ENCODE measurements at regions not wholly inside any gene's neighbourhood (a gene's known extent, or its start where the extent isn't known, plus 50 kb on each side); places are given as distances from the start of the nearest gene placed in this dataset.

GRCh38 chr3:72189339-72189738 lies 404.4 kb upstream of the PROK2 start:
- DNase-seq (ENCODE audit: low read depth in 2 of 2, low spot score in 1 of 2): no peak

GRCh38 chr3:72188536-72188935 lies 403.6 kb upstream of the PROK2 start:
- DNase-seq (ENCODE audit: low read depth in 2 of 2, low spot score in 1 of 2): no peak

- no peak for DNase-seq (ENCODE audit: low read depth in 2 of 2, low spot score in 1 of 2)
Measured at GRCh38 chr3:72187131-72187530, 402.2 kb upstream of the PROK2 start.

DNA sequence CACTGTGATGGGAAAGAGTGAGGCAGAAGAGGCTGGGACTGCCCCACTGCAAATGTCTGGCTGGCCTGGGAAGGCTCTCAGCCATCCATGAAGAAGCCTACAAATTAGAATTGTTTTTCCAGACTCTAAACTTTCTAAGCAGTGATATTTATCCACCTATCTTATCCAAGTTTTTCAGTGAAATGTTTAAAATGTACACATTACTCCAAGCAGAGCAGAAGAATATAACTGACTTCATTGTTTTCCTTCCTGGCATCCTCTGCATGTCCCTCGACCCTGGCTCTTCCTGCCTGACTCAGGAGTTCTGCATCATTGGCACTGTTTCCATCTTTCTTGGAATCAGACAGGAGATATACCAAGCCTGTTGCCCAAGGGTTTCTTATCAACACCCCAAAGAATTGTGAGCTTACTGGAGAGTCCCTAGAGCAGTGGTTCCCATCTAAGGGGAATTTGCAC lies 401.5 kb upstream of the PROK2 start:
- no peak for DNase-seq (ENCODE audit: low read depth in 2 of 2, low spot score in 1 of 2)

GRCh38 chr3:72185549-72186399 lies 400.8 kb upstream of the PROK2 start:
- DNase-seq (ENCODE audit: low read depth in 2 of 2, low spot score in 1 of 2): no peak

GRCh38 chr3:72183489-72183888 lies 398.5 kb upstream of the PROK2 start:
- no peak for DNase-seq (ENCODE audit: low read depth in 2 of 2, low spot score in 1 of 2)

DNA sequence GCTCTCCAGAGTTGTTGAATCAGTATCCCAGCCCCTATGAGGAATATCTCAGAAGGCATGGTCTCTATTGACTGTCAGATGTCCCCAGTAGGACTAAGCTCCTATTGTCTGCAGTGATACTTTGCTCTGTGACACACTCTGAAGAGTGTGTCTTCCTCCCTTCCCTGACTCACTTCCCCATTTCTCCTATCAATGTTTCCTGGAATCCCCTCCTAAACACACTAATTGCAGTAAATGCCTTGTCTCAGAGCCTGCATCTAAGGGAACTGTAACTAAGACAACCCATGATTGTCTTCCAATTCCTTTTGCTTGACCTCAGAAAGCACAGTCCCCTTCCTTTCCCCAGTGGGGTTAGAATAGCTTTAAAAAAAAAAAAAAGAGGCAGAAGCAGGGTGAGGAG lies 397.3 kb upstream of the PROK2 start:
- no peak for DNase-seq (ENCODE audit: low read depth in 2 of 2, low spot score in 1 of 2)

DNA sequence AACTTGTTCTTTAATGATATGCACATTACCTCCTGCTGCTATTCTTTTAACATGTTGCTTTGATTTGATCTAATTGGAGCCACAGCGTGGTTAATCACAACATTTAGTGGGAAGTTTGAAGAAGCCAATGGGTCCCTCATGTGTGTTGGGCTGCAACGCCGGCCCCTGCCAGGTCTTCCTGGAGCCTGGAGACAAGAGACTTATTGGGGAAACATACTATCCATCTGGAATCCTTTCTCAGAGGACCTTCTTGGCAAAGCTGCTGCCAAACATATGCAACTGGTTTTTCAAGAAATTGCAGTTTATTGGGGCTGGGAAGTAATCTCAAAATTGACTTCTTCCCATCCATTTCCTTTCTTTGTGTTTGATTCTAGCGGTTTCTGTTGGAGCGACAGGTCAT lies 396.3 kb upstream of the PROK2 start:
- DNase-seq (ENCODE audit: low read depth in 2 of 2, low spot score in 1 of 2): no peak

GRCh38 chr3:72180405-72180804 lies 395.5 kb upstream of the PROK2 start:
- no peak for DNase-seq (ENCODE audit: low read depth in 2 of 2, low spot score in 1 of 2)

GRCh38 chr3:72179107-72179464 lies 394.1 kb upstream of the PROK2 start:
- DNase-seq (ENCODE audit: low read depth in 2 of 2, low spot score in 1 of 2): no peak

GRCh38 chr3:72178463-72179106 lies 393.6 kb upstream of the PROK2 start:
- no peak for DNase-seq (ENCODE audit: low read depth in 2 of 2, low spot score in 1 of 2)

DNA sequence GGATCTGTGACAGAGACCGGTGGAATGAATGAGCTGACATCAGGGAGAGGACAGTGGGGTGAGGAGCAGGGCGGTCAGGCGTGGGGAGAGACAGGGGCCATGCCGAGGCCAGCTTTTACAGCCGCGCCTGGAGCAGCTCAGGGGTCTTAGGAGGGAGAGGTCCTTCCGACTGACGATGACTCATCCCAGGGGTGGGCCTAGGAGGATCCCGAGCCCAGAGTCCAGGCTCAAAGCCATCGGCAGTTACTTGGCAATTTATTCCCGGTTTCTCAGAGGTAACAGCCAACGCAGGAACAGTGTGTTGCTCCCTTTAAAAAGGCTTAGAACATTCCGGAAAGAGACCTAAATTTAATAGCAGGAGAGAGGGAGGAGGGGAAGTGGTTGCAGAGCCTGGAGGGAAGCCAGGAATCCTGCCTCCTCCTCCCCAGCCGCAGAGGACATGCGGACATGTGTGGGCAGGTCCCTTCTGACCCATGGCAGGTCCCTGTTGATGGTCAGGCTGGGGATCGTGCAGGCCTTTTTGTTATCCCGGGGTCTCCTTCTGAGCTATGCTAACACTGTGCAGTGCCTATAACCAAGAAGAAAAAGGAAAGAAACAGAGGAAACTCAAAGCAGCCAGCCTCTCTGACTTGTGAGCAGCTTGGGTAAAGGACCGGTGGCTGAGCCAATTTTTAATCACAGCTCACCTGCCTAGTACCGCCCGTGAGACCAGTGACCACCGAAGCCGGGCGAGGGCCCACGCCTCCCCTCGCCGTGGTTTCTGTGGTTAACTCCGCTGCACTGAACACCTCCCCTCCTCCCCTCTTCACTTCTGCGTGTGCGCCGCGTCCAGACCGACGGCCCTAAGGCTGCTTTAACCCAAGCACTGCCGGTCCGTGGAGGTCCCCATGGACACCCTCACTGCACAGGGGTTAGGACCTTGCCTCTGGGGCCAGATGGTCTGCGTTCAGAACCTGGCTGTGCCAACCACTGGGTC lies 392.4 kb upstream of the PROK2 start:
- no peak for DNase-seq (ENCODE audit: low read depth in 2 of 2, low spot score in 1 of 2)

GRCh38 chr3:72176537-72177041 lies 391.6 kb upstream of the PROK2 start:
- no peak for DNase-seq (ENCODE audit: low read depth in 2 of 2, low spot score in 1 of 2)

- no peak for DNase-seq (ENCODE audit: low read depth in 2 of 2, low spot score in 1 of 2)
Measured at GRCh38 chr3:72175296-72175858, 390.4 kb upstream of the PROK2 start.

DNA sequence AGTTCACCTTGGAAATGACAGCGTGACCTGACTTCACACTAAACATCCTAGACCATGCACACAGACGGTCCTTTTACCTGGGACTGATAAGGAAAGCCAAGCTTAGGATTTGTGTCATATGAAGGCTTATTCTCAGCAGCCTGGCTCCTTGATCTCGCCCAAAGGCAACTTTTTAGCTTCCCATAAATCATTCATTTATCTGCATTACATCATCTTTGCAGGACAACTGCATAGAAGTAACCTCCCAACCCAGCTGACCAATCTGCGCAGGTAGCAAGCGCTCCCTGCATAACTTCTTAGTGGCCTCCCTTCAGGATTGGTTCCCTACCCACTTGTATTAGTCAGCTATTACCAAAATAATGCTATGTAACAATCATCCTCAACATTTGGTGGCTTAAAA lies 389.9 kb upstream of the PROK2 start:
- DNase-seq (ENCODE audit: low read depth in 2 of 2, low spot score in 1 of 2): no peak

- no peak for DNase-seq (ENCODE audit: low read depth in 2 of 2, low spot score in 1 of 2)
Measured at GRCh38 chr3:72174040-72174439, 389.1 kb upstream of the PROK2 start.

- no peak for DNase-seq (ENCODE audit: low read depth in 2 of 2, low spot score in 1 of 2)
Measured at GRCh38 chr3:72171946-72172345, 387.0 kb upstream of the PROK2 start.

GRCh38 chr3:72171463-72171881 lies 386.5 kb upstream of the PROK2 start:
- DNase-seq (ENCODE audit: low read depth in 2 of 2, low spot score in 1 of 2): no peak

GRCh38 chr3:72169561-72170472 lies 384.9 kb upstream of the PROK2 start:
- DNase-seq (ENCODE audit: low read depth in 2 of 2, low spot score in 1 of 2): no peak

GRCh38 chr3:72169120-72169519 lies 384.2 kb upstream of the PROK2 start:
- DNase-seq (ENCODE audit: low read depth in 2 of 2, low spot score in 1 of 2): no peak

Data from stimulated activated CD8-positive, alpha-beta memory T cell treated with anti-CD3 and anti-CD28 coated beads, Interleukin-4, amount 100 ng/mL, for 1 hour (primary cell).